ENCODE measurements at regions not wholly inside any gene's neighbourhood (a gene's known extent, or its start where the extent isn't known, plus 50 kb on each side); places are given as distances from the start of the nearest gene placed in this dataset.
A peak's percentile ranks its signal among the peaks of the same experiment; 100 is the strongest.

DNA sequence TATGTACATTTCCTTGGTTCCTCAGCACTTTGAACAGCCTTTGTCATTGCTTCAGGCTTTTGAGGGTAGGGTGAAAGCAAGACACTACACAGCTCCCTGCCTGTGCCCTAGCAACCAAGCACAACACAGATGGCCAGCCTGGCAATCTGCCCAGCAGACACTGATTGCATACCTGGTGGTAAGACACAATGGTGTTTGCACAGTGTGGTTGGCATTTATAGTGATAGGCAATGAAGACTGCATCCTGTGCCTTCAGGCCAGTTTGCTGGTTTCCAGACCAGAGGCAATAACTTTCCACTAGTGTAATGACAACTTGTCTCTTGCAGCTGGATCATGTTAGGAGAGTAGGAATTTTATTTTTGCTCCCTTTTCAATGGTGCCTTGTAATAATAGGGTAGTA lies 144.5 kb upstream of the TNC start:
- peak; percentile 45 for DNase-seq

DNA sequence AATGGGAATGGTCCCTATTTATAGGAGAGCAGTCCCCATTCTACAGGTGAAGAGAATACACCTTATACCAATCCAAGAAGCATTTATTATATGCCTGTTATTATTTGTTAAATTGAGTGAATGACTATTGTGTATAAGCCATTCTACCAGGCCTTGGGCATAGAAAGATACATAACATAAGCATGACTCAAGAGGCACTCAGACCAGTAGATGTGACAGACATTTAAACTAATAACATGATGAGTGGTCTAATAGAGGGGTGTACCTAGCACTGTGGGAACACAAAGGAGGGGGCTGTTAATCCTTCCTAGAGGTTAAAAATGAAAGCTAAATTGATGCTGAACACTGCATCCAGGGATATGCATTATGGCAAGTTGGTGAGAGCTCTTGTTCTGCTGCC lies 145.0 kb upstream of the TNC start:
- DNase-seq, result no peak

DNA sequence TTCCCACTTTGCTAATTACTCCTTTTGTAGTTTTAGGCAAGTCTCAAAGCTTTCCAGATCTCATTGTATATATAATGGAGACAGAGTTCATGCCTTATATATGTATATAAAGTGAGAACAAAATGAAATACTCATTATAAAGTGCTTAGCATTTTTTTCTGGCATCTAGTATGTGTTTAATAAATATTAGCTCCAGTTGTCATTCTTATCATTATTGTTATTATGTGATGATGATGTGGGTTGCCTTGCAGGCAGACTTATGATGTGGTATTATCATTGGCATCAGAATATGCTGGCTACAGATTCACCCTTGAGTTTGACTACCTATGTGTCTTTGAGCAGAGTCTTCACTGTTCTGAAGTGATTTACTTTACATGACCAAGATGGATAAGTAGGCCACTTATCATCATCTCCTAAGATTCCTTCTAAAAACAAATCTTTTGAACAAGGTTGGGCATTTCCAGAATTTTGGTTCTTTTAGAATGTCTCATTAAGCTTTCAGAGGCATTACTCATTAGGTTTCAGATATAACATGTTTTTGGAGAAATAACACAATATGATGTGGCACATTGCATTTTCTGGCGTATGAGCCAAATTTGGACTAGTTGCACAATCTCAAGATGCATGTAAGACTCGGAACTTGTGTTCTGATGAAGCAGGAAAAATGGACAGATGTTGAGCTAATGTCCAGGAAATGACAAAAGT lies 145.6 kb upstream of the TNC start:
- no peak for DNase-seq

DNA sequence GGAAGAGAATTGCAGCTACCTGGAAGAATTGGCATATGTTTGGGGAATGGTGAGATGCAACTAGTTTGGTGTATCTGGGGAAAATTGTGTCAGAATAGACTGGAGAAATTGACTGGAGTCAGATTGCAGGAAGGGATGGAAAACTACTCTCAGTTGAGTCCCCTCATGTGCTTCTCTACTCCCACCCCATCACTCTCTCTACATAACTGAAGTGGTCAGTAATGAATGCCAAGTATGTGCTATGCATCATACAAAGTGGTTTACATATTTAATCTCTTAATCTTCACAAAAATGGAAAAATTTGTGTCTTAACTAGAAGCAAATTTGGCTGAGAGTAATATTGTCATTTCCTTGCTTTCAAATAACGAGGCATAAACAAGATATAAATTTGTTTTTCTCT lies 146.4 kb upstream of the TNC start:
- DNase-seq, result no peak

DNA sequence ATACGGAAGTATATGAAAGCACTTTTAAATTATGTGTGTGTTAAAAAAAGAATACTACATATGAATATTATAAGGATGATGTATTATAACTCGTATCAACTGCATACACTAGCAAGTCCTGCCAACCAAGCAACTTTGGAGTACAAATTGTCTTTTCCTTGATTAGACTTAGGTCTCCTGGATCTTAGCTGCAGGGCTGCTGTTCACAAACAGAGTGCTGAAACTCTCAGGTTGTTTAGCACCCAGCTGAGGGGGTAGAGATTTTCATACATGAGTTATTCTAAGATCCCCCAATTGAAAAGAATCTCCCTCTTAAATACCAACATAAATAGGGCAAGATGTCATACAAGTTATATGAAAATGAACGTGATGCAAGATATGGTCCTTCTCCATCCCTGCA lies 149.8 kb upstream of the TNC start:
- DNase-seq, result no peak

DNA sequence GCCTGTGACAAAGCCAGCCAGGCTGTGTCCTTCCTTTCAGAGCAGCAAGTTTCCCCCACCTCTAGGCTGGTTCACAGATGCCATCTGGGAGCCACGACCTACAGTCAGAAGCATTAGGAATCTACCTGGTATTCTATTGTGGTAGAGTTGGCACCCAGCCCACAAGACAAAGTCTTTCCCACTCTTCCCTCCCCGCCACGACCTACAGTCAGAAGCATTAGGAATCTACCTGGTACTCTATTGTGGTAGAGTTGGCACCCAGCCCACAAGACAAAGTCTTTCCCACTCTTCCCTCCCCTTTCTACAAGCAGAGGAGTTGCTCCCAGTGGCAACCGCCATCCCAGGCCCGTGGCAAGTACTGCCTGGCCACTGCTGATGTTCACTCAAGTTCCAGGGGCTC lies 157.8 kb upstream of the TNC start:
- DNase-seq, result no peak

DNA sequence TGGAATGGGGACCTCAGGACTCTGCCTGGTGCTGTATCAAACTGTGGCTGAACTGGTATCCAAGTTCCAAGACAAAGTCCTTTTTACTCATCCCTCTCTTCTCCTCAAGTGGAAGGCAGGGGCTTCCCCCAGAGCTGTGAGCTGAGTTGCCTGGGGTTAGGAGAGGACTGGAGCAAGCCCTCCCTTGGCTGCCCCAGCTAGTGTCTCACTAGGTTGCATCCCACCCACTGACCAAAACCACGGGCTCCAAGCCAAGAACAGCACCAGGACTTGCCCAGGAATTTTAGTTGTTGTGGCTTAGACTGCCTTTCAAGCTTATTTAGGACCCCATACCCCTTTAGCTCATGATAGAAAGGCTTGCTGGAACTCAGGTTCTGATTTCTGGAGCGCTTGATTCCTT lies 158.7 kb upstream of the TNC start:
- DNase-seq, result no peak

DNA sequence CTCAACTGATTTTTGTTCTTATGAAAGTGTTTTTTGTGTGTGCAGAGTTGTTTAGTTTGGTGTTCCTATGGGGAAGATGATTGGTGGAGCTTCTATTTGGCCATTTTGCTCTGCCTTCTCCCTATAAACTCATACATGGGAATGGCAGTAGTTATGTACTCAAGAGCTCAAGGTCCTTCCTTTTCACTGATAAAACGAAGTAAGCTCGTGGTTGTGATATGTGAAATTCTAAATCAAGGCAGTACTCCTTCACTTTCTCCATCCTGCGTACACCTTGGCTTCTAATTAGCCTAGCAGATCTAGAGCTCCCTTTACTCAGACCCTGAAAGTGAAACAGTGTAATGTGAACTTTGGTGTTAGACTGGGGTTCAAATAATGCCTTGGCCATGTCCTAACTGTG lies 159.3 kb upstream of the TNC start:
- DNase-seq, result no peak

DNA sequence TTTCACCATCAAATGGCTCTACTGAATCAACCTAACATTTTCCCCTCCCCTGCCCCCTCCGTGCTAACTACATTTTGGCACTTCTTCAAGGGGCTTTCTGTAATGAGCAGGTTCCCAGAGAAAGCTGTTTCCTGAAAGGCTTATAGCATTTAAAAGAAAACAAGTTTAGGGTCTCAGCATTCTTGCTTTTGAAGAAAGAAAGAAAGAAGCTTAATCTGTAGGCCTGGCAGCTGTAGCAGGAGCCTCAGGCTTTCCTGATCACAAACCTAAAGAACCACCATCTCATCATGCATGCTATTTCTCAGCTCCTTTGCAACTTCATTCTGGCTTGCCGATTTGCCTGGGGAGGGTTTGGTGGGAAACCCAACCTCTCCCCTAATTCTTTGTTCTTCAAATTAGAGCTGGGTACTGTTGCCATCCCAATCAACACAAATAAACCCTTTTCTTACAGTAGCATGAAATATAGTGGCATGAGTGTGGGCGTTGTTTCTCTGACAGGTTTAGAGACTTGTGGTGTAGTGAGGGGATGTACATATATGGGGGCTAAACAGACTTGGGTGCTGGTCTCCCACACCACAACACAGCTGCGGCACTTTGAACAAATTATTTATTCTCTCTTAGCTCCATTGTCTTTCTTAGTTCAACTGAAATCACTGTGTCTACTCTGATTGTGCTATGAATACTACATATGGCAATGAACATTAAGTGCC lies 160.5 kb upstream of the TNC start:
- no peak for DNase-seq

DNA sequence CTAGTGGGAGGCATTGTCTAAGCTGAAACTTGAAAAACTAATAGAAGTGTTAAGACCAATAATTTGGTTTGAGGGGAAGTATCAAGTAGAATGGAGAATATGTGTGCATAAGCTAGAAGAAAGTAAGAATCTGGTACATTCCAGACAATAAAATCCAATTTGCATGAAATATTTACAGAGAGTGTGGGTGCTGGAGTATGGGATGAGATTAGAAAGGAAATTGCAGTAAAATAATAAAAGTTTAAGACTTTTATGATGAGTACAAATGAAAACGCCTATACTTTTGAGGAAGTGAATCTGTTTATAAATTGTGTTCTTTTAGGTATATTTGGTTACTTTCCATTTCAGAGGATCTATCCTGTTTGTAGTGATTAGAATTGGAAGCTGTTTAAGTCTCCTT lies 165.4 kb upstream of the TNC start:
- no peak for DNase-seq

DNA sequence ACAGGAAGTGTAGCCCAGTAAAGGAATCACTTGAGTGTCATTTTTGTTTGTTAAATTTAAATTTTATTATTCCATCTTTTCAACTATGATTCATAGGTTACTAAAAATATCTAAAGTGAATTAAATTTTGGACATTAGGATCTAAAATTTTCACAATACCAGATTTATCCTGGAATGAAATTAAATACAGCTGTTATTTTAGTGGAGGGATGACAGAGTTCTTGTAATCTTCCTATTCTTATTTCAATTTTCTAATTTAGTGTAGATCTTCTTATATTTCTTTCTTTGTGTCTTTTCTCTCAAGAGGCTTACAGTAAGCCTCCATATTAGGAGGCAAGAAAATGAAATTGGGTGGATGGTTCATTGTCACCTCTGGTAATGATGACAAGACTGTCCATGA lies 167.9 kb upstream of the TNC start:
- no peak for DNase-seq

DNA sequence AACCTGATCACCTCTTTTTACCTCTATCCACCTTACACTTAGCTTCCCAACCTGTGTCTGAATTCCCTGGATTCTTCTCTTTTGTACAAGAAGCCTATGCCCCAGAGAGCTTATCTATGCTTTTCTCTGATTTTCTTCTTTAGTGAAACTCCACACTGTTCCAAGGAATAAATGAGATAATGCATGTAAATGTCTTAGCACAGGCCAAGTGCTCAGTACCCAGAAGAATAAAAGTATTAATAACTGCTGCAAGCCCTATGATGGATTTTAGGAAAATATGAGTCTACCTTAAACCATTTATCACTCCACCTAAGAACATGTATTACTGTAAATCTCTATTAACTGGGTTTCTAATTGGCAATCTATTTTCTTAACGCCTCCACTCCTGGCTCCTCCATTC lies 168.5 kb upstream of the TNC start:
- DNase-seq, result no peak

DNA sequence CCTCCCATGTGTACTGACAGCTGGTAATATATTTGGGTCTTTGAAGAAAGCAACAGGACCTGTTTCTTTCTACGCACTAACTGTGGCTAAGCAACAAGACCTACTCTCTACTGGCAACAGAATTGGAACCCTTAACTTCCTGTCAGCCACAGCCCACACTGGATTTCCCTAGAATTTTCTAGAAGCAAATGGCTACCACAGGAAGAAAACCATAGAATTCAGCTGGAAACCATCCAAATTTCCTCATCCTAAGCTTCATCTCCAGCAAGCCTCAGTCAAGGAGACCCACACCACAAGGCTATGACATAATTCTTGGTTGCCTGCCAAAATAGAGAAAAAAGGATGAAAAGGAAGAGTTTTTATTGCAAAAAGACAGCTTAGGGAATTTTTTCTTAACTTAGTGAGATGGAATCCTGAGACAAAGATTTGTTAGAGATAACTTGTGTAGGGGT lies 171.8 kb upstream of the TNC start:
- DNase-seq, result no peak

DNA sequence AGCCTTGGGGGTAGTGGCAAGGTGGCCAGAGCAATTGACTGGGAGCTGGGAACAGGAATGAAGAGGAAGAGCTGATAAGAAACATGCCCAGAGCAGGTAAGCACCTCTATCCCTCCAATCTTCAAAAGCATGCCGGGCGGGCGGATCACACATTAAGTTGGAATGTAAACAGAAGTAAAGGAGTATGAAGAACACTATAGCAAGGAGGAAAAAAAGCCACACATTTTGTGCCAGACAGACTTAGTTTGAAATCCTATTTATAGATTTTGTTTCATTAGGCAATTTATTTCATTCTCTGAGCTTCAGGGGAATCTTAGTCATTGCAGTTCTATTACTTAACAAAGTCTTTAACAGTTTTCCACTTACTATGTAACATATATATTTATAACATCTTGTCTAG lies 173.9 kb upstream of the TNC start:
- DNase-seq, result no peak

DNA sequence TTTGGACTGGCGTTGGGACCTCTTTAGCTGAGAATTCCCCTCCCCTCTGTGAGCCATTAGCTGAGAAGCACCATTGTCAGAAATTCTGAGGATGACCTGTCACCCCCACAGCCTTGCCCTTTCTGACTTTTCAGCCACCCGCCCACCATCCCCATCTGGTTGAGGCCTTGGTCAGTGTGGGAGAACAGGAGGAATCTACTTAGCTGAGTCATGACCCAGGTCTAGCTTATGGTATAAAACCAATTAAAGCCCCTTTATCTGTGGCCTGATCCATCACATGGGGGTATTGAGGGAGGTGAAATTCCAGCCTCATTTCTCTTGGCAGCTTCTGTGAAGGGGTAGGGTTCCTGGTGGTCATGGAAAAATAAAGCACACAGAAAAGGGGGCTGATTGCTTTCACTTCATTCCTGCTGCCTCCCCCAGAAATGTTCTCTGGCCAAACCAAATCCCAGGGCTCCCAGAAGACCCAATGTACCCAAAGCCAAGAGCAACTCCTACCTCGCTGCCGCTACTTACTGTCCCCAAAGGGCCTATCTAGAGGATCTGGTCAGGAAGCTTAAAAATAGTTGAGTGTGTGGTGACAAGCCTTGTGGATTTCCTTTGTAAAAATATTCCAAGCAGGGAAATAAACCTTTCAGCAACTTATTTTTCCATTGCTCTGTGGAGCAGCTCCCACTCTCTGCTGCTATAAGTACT lies 174.8 kb upstream of the TNC start:
- no peak for DNase-seq

DNA sequence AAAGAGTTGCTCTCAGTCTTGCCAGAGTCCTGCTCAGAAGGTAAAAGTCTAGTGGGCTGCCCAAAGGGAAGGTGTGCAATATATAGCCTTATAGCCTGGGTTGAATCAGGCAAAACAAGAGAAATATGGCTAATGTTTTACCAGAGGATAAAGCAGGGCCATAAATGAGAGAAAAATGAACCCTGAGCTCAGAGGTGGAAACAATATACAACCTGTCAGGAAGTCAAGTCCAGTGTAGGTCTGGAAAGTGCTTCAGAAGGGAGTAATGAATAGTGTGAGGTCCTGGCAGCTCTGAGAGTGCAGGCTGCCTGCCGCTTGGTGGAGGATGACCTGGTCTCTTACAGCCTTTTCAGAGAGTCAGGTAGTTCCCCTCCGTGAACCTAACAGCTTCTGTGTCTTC lies 177.8 kb upstream of the TNC start:
- no peak for DNase-seq

DNA sequence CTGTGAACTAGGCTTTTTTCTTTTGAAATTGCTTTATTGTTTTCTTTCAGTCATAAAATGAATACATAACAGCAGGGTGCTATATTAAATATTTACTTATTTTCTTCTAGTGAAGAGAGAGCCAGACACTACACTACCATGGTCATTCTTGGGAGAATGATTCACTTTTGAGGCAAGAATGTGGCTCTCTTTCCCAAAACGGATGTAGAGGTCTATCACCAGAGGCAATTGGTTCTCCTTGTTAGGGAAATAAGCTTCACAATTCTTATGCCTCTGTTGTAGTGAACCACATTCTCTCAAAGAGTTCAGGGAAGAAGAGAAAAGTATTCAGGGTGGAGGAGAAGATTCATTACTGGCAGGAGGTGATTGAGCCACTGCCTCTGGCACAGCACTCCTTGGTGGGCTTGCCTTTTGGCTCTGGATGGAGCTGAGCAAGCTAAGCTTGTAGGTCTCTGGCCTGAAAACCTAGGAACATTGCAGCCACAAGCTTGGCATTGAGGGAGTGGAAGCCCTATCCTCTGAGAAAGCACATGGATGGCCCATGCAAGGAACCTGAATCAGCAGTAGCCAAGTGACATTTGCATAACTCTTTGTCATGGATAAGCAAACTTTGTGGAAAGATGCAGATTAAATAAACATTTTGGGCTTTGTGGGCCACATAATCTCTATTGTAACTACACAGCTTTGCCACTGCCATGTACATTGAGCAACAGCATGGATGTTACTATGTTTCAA lies 179.0 kb upstream of the TNC start:
- no peak for DNase-seq

DNA sequence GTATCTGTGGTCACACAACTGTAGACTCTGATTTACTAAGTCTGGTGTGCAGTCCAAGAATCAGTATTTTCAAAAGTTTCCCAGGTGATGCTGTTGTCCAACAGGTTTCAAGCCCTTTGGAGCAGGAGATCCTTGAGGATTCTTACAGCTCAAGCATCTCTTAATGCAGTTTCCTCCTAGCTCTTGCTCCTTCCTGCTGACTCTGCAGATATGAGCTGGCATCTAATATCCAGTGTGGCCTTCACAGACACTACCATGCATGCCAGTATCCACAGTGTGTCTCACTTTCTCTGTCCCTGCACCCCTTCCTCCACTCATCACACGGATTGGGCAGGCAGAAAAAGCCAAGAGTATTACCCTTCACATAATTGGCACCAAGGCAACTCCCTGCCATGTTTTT lies 182.2 kb upstream of the TNC start:
- no peak for DNase-seq

DNA sequence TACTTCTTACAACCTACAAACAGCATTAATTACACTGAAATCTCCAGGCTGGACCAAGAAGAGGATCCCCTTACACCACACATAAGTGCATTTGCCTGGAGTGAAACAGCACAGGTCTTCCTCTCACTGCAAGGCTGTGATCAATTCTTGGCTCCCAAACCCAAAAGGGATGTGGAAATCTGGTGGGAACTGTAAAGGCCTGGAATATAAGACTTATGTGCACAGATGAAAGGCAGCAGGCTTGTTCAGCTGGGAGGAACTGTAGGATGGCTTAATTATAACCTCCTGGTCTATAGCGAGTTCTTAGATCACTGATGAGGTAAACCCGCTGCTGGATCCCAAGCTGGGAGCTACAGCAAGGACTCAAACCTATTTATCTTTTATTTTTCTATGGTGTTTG lies 182.9 kb upstream of the TNC start:
- no peak for DNase-seq

DNA sequence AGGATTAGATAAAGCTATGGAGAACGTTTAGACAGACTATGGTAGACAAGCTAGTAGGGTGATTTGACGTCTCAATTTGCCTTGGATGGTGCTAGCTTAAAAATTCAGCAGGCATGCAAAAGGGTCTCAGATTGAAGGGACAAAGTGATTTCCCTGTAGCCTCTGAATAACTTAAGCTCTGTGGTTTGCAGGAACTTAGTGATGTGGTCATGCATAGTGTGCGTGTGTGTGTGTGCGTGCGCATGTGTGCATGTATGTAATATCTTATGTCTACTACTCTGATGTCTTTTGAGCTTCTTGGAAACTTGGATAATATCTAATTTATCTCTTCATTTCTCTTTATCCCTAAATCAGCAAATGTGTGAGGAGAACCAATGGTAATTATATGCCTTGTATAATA lies 183.6 kb upstream of the TNC start:
- no peak for DNase-seq

DNA sequence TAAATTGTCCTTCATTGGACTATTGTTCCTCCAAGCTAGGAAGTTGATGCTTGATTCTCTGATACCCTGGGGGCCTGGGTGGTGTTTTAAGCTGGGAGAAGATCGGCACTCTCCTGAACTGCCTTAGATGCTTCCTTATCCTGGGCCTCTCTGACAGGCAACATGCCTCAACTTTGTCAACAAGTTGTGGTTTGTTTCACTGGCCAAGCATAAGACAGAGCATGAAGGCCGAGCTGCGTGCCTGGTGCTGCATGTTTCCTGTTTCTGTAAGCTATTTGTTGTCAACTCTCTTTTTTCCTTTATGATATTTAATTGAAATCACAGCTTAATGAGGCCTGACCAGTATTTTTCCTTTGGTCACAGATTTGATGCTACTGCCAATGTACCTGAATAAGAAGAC lies 187.6 kb upstream of the TNC start:
- no peak for DNase-seq

DNA sequence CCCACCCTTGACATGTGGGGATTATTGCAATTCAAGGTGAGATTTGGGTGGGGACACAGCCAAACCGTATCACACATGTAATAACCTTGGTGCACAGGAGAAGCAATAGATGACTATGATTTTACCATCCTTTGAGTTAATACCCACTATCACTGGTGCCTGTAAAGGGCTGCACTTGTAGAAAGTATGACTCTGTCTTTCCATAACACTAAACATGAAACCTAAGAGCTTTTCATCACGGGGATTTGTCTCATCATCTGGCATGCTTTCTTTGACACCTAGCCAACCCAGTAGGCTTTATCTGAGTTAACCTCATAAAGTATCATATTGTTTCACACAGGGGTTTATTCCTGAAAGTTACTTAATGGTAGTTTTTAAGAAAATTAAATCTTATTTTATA lies 188.9 kb upstream of the TNC start:
- DNase-seq, result no peak

DNA sequence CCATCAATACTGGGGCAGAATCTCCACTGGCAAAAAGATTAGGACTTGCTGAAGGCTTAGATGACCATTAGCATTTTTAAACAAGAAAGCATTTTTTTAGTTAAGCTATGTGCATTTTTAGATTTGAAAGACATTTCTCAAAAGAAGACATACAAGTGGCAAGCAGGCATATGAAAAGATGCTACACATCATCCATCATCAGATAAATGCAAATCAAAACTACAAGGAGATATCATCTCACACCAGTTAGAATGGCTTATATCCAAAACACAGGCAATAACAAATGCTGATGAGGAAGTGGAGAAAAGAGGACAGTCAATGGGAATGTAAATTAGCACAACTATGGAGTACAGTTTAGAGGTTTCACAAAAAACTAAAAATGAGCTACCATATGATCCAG lies 195.6 kb upstream of the TNC start:
- no peak for DNase-seq

DNA sequence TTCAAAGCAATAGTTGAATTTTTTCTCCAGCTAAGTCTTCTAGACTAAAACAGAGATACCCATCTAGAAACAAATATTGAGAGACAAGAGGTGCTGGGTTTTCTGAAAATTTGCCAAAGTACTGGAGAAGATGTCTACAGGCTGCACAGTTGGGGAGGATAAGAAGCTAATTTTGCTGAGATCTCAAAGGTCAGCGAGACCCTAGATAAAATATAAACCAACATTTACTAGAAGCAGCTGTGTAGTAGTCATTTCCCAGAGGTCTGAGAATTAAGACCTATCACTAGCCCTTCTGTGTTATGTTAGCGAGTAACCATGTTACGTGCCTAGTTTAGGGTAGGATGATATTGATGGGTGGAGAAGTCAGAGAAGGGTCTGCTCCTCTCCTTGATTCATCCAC lies 208.5 kb upstream of the TNC start:
- DNase-seq, result no peak
